HG03159 (cell line): ENCODE measurements at regions not wholly inside any gene's neighbourhood (a gene's known extent, or its start where the extent isn't known, plus 50 kb on each side); places are given as distances from the start of the nearest gene placed in this dataset.

Experiments
- ATAC-seq: cut with Tn5 transposase; IDR thresholded peaks from one replicate; pipeline ENCODE4 v1.9.1; 2021; ENCODE audit warnings: mild to moderate bottlenecking, moderate library complexity; ENCODE audit not compliant: unreplicated experiment

GRCh38 chr17:77749321-77749751 lies 209.2 kb upstream of the TNRC6C start:
- no peak for ATAC-seq

- no peak for ATAC-seq
These were observed 208.5 kb upstream of the TNRC6C start for GRCh38 chr17:77749989-77750388.

GRCh38 chr17:77750427-77751043 lies 208.0 kb upstream of the TNRC6C start:
- ATAC-seq: no peak

GRCh38 chr17:77753246-77753645 lies 205.3 kb upstream of the TNRC6C start:
- ATAC-seq: no peak

- no peak for ATAC-seq
These were observed 204.7 kb upstream of the TNRC6C start for GRCh38 chr17:77753691-77754245.

- no peak for ATAC-seq
These were observed 203.5 kb upstream of the TNRC6C start for GRCh38 chr17:77754956-77755355.

- no peak for ATAC-seq
These were observed 203.0 kb upstream of the TNRC6C start for GRCh38 chr17:77755410-77755963.

- ATAC-seq: no peak
These were observed 202.5 kb upstream of the TNRC6C start for GRCh38 chr17:77756028-77756427.

GRCh38 chr17:77756846-77757560 lies 201.5 kb upstream of the TNRC6C start:
- no peak for ATAC-seq

- ATAC-seq: no peak
These were observed 201.0 kb upstream of the TNRC6C start for GRCh38 chr17:77757561-77757898.

- ATAC-seq: no peak
These were observed 195.5 kb upstream of the TNRC6C start for GRCh38 chr17:77763023-77763422.

GRCh38 chr17:77763575-77763974 lies 194.9 kb upstream of the TNRC6C start:
- ATAC-seq: no peak

GRCh38 chr17:77765292-77765691 lies 193.2 kb upstream of the TNRC6C start:
- no peak for ATAC-seq

GRCh38 chr17:77767148-77767547 lies 191.4 kb upstream of the TNRC6C start:
- no peak for ATAC-seq

GRCh38 chr17:77768248-77768852 lies 190.2 kb upstream of the TNRC6C start:
- ATAC-seq: no peak

- no peak for ATAC-seq
These were observed 189.3 kb upstream of the TNRC6C start for GRCh38 chr17:77769215-77769614.

GRCh38 chr17:77769762-77770161 lies 188.7 kb upstream of the TNRC6C start:
- no peak for ATAC-seq

- no peak for ATAC-seq
These were observed 188.0 kb upstream of the TNRC6C start for GRCh38 chr17:77770331-77771105.

- no peak for ATAC-seq
These were observed 187.4 kb upstream of the TNRC6C start for GRCh38 chr17:77771145-77771544.

GRCh38 chr17:77771587-77771986 lies 186.9 kb upstream of the TNRC6C start:
- no peak for ATAC-seq

- ATAC-seq: no peak
These were observed 186.5 kb upstream of the TNRC6C start for GRCh38 chr17:77771998-77772397.
